CD4-positive, alpha-beta T cell treated with Interleukin-2 at 100 ng/mL for 4 hours (primary cell): ENCODE measurements at regions not wholly inside any gene's neighbourhood (a gene's known extent, or its start where the extent isn't known, plus 50 kb on each side); places are given as distances from the start of the nearest gene placed in this dataset.

Experiments used
- DNase-seq: peaks from one replicate; pipeline ENCODE4 v3.0.0-alpha.2; 2020; ENCODE audit warnings: low spot score

- DNase-seq = no peak
These were observed 129.0 kb downstream of the RAP2A start for GRCh38 chr13:97562962-97563361.

- DNase-seq = no peak
These were observed 131.0 kb downstream of the RAP2A start for GRCh38 chr13:97564956-97565355.

GRCh38 chr13:97565906-97566305 is 131.9 kb downstream of the RAP2A start:
- DNase-seq = no peak

- DNase-seq = no peak
These were observed 132.9 kb downstream of the RAP2A start for GRCh38 chr13:97566907-97567306.

- DNase-seq = no peak
These were observed 133.7 kb downstream of the RAP2A start for GRCh38 chr13:97567510-97568243.

GRCh38 chr13:97568850-97569249 is 134.9 kb downstream of the RAP2A start:
- no peak for DNase-seq

GRCh38 chr13:97569841-97570240 is 135.9 kb downstream of the RAP2A start:
- no peak for DNase-seq

GRCh38 chr13:97570442-97570841 is 136.5 kb downstream of the RAP2A start:
- DNase-seq = no peak

- DNase-seq = no peak
These were observed 139.0 kb downstream of the RAP2A start for GRCh38 chr13:97573011-97573410.

- no peak for DNase-seq
These were observed 141.0 kb downstream of the RAP2A start for GRCh38 chr13:97574926-97575325.

- DNase-seq = no peak
These were observed 143.1 kb downstream of the RAP2A start for GRCh38 chr13:97577026-97577425.

GRCh38 chr13:97582170-97582569 is 148.2 kb downstream of the RAP2A start:
- no peak for DNase-seq

GRCh38 chr13:97583907-97584497 is 150.0 kb downstream of the RAP2A start:
- DNase-seq = peak; percentile 7

- DNase-seq = no peak
These were observed 153.0 kb downstream of the RAP2A start for GRCh38 chr13:97586941-97587340.

GRCh38 chr13:97588993-97589392 is 155.0 kb downstream of the RAP2A start:
- DNase-seq = no peak

- no peak for DNase-seq
These were observed 166.6 kb downstream of the RAP2A start for GRCh38 chr13:97600458-97601075.

- no peak for DNase-seq
These were observed 181.3 kb downstream of the RAP2A start for GRCh38 chr13:97615266-97615665.

GRCh38 chr13:97616385-97616784 is 182.4 kb downstream of the RAP2A start:
- DNase-seq = no peak

- no peak for DNase-seq
These were observed 187.1 kb downstream of the RAP2A start for GRCh38 chr13:97621025-97621424.

GRCh38 chr13:97621631-97622030 is 187.7 kb downstream of the RAP2A start:
- no peak for DNase-seq

- no peak for DNase-seq
These were observed 193.6 kb downstream of the RAP2A start for GRCh38 chr13:97627566-97627965.

GRCh38 chr13:97629601-97630272 is 195.8 kb downstream of the RAP2A start:
- DNase-seq = no peak

- no peak for DNase-seq
These were observed 196.8 kb downstream of the RAP2A start for GRCh38 chr13:97630725-97631124.
